ENCODE measurements at regions not wholly inside any gene's neighbourhood (a gene's known extent, or its start where the extent isn't known, plus 50 kb on each side); places are given as distances from the start of the nearest gene placed in this dataset.
"Not testable (repeated sequence)": the region's sequence is repeated elsewhere in the genome, so short reads cannot be mapped to it uniquely, and the experiment has no call there.

- H3K4me1 Mint-ChIP-seq: peaks cover 55% of the 10 kb centered on the region
- no peaks in the 10 kb centered on the region for H3K27me3 Mint-ChIP-seq
- H3K36me3 Mint-ChIP-seq: peaks cover 17% of the 10 kb centered on the region
- peaks cover 12% of the 10 kb centered on the region for H3K9me3 Mint-ChIP-seq
- H3K27ac Mint-ChIP-seq: peak overlapping the region; percentile 83
- H3K4me3 Mint-ChIP-seq: peak overlapping the region; percentile 5
- ATAC-seq: no peak
These were observed 553.1 kb upstream of the CBLB start for GRCh38 chr3:106421909-106422308.

GRCh38 chr3:106423321-106424225, 554.8 kb upstream of the CBLB start:
- peaks cover 12% of the 10 kb centered on the region for H3K9me3 Mint-ChIP-seq
- H3K27me3 Mint-ChIP-seq: no peaks in the 10 kb centered on the region
- H3K4me1 Mint-ChIP-seq: peaks cover 55% of the 10 kb centered on the region
- H3K27ac Mint-ChIP-seq: peak overlapping the region; percentile 79
- peak overlapping the region; percentile 28 for H3K4me3 Mint-ChIP-seq
- peak; percentile 75 for ATAC-seq
- peaks cover 17% of the 10 kb centered on the region for H3K36me3 Mint-ChIP-seq

GRCh38 chr3:106425026-106425425, 556.2 kb upstream of the CBLB start:
- no peak for ATAC-seq
- Mint-ChIP-seq H3K36me3 (peaks cover 17% of the 10 kb centered on the region), H3K27ac (peak overlapping the region; percentile 79), H3K4me1 (peaks cover 56% of the 10 kb centered on the region), H3K4me3 (no peak overlapping the region), H3K9me3 (peaks cover 12% of the 10 kb centered on the region), H3K27me3 (no peaks in the 10 kb centered on the region)

GRCh38 chr3:106425916-106426315, 557.1 kb upstream of the CBLB start:
- Mint-ChIP-seq H3K27me3 (no peaks in the 10 kb centered on the region), H3K36me3 (peaks cover 13% of the 10 kb centered on the region), H3K27ac (peak overlapping the region; percentile 79), H3K4me3 (no peak overlapping the region), H3K4me1 (peaks cover 47% of the 10 kb centered on the region), H3K9me3 (peaks cover 10% of the 10 kb centered on the region)
- ATAC-seq: no peak

- Mint-ChIP-seq H3K27me3 (no peaks in the 10 kb centered on the region), H3K36me3 (no peaks in the 10 kb centered on the region), H3K27ac (no peak overlapping the region), H3K4me1 (peaks cover 29% of the 10 kb centered on the region), H3K9me3 (no peaks in the 10 kb centered on the region), H3K4me3 (no peak overlapping the region)
- peak; percentile 67 for ATAC-seq
These were observed 559.8 kb upstream of the CBLB start for GRCh38 chr3:106428565-106428994.

- no peak overlapping the region for H3K27ac Mint-ChIP-seq
- peaks cover 5% of the 10 kb centered on the region for H3K9me3 Mint-ChIP-seq
- no peak overlapping the region for H3K4me3 Mint-ChIP-seq
- no peak for ATAC-seq
- peaks cover 20% of the 10 kb centered on the region for H3K4me1 Mint-ChIP-seq
- H3K27me3 Mint-ChIP-seq: no peaks in the 10 kb centered on the region
- no peaks in the 10 kb centered on the region for H3K36me3 Mint-ChIP-seq
These were observed 562.9 kb upstream of the CBLB start for GRCh38 chr3:106431721-106432120.

GRCh38 chr3:106435899-106436453, 567.2 kb upstream of the CBLB start:
- Mint-ChIP-seq H3K9me3 (peaks cover 5% of the 10 kb centered on the region), H3K36me3 (no peaks in the 10 kb centered on the region), H3K27me3 (no peaks in the 10 kb centered on the region), H3K4me3 (no peak overlapping the region), H3K4me1 (peaks cover 13% of the 10 kb centered on the region), H3K27ac (no peak overlapping the region)
- ATAC-seq: no peak

GRCh38 chr3:106438887-106439286, 570.1 kb upstream of the CBLB start:
- Mint-ChIP-seq H3K4me1 (peaks cover 13% of the 10 kb centered on the region), H3K36me3 (no peaks in the 10 kb centered on the region), H3K9me3 (peaks cover 5% of the 10 kb centered on the region), H3K4me3 (no peak overlapping the region), H3K27me3 (no peaks in the 10 kb centered on the region), H3K27ac (no peak overlapping the region)
- ATAC-seq: no peak

- Mint-ChIP-seq H3K4me3 (no peak overlapping the region), H3K36me3 (no peaks in the 10 kb centered on the region), H3K4me1 (peaks cover 7% of the 10 kb centered on the region), H3K9me3 (no peaks in the 10 kb centered on the region), H3K27me3 (no peaks in the 10 kb centered on the region), H3K27ac (no peak overlapping the region)
- ATAC-seq: no peak
These were observed 571.9 kb upstream of the CBLB start for GRCh38 chr3:106440672-106441071.

GRCh38 chr3:106446271-106446670, 577.5 kb upstream of the CBLB start:
- Mint-ChIP-seq H3K4me1 (no peaks in the 10 kb centered on the region), H3K27me3 (no peaks in the 10 kb centered on the region), H3K9me3 (peaks cover 9% of the 10 kb centered on the region), H3K4me3 (no peak overlapping the region), H3K27ac (no peak overlapping the region), H3K36me3 (peaks cover 7% of the 10 kb centered on the region)
- ATAC-seq: no peak

GRCh38 chr3:106447723-106448301, 579.0 kb upstream of the CBLB start:
- H3K4me3 Mint-ChIP-seq: no peak overlapping the region
- no peak overlapping the region for H3K27ac Mint-ChIP-seq
- H3K9me3 Mint-ChIP-seq: peaks cover 9% of the 10 kb centered on the region
- no peaks in the 10 kb centered on the region for H3K4me1 Mint-ChIP-seq
- H3K27me3 Mint-ChIP-seq: no peaks in the 10 kb centered on the region
- no peak for ATAC-seq
- H3K36me3 Mint-ChIP-seq: peaks cover 7% of the 10 kb centered on the region

- not testable (repeated sequence) for H3K27ac Mint-ChIP-seq, H3K9me3 Mint-ChIP-seq, H3K4me1 Mint-ChIP-seq, H3K27me3 Mint-ChIP-seq, ATAC-seq, H3K36me3 Mint-ChIP-seq, H3K4me3 Mint-ChIP-seq
These were observed 579.7 kb upstream of the CBLB start for GRCh38 chr3:106448372-106448966.

GRCh38 chr3:106452096-106452495, 583.3 kb upstream of the CBLB start:
- ATAC-seq: no peak
- Mint-ChIP-seq H3K4me1 (peaks cover 4% of the 10 kb centered on the region), H3K27ac (no peak overlapping the region), H3K9me3 (peaks cover 9% of the 10 kb centered on the region), H3K4me3 (no peak overlapping the region), H3K27me3 (no peaks in the 10 kb centered on the region), H3K36me3 (peaks cover 7% of the 10 kb centered on the region)

GRCh38 chr3:106454497-106454896, 585.7 kb upstream of the CBLB start:
- ATAC-seq: no peak
- H3K27me3 Mint-ChIP-seq: no peaks in the 10 kb centered on the region
- no peaks in the 10 kb centered on the region for H3K9me3 Mint-ChIP-seq
- peaks cover 14% of the 10 kb centered on the region for H3K4me1 Mint-ChIP-seq
- no peak overlapping the region for H3K4me3 Mint-ChIP-seq
- no peaks in the 10 kb centered on the region for H3K36me3 Mint-ChIP-seq
- H3K27ac Mint-ChIP-seq: no peak overlapping the region
